Osteocyte (in vitro differentiated cells): ENCODE measurements at regions not wholly inside any gene's neighbourhood (a gene's known extent, or its start where the extent isn't known, plus 50 kb on each side); places are given as distances from the start of the nearest gene placed in this dataset.

ENCODE experiments used
- DNase-seq: peaks from one replicate; pipeline ENCODE4 v3.0.0; 2021; ENCODE audit warnings: mixed read lengths; ENCODE audit not compliant: unreplicated experiment; ENCODE audit errors: extremely low spot score
- H3K27ac Mint-ChIP-seq: one replicate; pipeline ENCODE4 v1.8.0; 2021; ENCODE audit warnings: mild to moderate bottlenecking, mixed read lengths; ENCODE audit not compliant: unreplicated experiment
- H3K27me3 Mint-ChIP-seq: one replicate; pipeline ENCODE4 v1.8.0; 2021; ENCODE audit warnings: mixed read lengths; ENCODE audit not compliant: unreplicated experiment
- H3K36me3 Mint-ChIP-seq: one replicate; pipeline ENCODE4 v1.8.0; 2021; ENCODE audit warnings: mixed read lengths; ENCODE audit not compliant: unreplicated experiment
- H3K4me1 Mint-ChIP-seq: one replicate; pipeline ENCODE4 v1.8.0; 2021; ENCODE audit warnings: mixed read lengths; ENCODE audit not compliant: unreplicated experiment
- H3K4me3 Mint-ChIP-seq: one replicate; pipeline ENCODE4 v1.8.0; 2021; ENCODE audit warnings: mild to moderate bottlenecking, moderate library complexity, mixed read lengths; ENCODE audit not compliant: unreplicated experiment
- H3K9me3 Mint-ChIP-seq: one replicate; pipeline ENCODE4 v1.8.0; 2021; ENCODE audit warnings: mixed read lengths; ENCODE audit not compliant: unreplicated experiment
- TF ChIP-seq, protein P1 (sequence below): fragments of 200-600 bp; sonication (generic); IDR thresholded peaks from 2 replicates; pipeline ENCODE4 v1.5.0; 2021; ENCODE audit warnings: antibody characterized with exemption, mild to moderate bottlenecking, moderate library complexity

DNA sequence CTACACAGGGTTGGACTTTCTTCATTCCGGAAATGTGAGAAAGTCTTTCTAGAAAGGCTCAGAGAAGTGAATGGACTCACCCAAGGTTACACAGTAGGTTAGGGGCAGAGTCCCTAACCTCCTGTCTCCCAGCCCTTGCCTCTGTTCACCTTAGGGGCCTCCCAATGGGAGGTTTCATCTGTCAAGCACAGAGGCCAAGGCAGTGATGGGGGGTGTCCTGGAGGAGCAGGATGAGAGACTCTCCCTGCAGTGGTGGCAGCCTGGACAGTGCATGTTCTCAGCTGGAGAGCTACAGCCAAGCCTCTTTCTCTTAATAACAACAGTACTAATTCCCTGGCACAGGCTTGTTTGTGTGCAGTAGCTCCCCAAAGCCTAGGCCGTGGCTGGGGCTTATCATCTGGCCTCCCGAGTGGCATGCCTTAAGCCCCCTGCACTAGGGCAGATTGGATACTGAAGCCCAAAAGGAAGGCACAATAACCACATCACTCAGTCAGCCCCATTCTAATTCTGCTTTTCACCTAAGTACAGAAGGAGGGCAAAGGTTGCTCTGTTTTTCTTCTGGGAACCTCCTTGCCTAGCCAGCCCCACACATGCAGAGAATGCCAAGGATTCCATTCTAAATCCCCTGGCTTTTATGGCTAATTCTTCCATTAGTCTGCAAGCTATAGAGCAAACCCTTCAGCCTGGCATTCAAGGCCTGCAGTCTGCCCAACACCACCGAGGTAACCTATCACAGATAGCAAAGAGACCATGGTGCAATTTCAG is 50.2 kb upstream of the XPA start:
- peaks cover 6% of the 10 kb centered on the region for H3K9me3 Mint-ChIP-seq
- H3K27me3 Mint-ChIP-seq: peaks cover 32% of the 10 kb centered on the region
- no peak overlapping the region for H3K4me3 Mint-ChIP-seq
- H3K36me3 Mint-ChIP-seq: no peaks in the 10 kb centered on the region
- H3K27ac Mint-ChIP-seq: no peak overlapping the region
- TF ChIP-seq, protein P1, sequence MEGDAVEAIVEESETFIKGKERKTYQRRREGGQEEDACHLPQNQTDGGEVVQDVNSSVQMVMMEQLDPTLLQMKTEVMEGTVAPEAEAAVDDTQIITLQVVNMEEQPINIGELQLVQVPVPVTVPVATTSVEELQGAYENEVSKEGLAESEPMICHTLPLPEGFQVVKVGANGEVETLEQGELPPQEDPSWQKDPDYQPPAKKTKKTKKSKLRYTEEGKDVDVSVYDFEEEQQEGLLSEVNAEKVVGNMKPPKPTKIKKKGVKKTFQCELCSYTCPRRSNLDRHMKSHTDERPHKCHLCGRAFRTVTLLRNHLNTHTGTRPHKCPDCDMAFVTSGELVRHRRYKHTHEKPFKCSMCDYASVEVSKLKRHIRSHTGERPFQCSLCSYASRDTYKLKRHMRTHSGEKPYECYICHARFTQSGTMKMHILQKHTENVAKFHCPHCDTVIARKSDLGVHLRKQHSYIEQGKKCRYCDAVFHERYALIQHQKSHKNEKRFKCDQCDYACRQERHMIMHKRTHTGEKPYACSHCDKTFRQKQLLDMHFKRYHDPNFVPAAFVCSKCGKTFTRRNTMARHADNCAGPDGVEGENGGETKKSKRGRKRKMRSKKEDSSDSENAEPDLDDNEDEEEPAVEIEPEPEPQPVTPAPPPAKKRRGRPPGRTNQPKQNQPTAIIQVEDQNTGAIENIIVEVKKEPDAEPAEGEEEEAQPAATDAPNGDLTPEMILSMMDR: no peak
- DNase-seq: peak; percentile 73
- H3K4me1 Mint-ChIP-seq: no peaks in the 10 kb centered on the region

DNA sequence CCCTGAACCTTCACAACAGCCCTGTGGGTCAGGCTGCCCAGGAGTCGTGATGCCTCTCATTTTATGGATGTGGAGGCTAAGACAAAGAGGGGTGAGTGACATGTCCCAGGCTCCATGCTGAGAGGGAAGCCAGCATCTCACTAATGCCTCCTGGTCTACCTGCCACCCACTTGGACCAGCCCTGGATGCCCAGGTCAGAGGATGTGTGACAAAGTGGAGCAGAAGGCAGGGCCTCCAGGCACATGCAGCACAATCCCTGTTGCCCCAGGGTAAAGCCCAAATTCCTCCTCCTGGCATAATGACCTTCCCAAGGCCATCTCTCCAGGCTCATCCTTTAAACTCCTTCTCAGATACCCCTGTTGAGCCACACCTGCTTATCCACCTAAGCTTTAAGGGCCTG is 51.4 kb upstream of the XPA start:
- Mint-ChIP-seq H3K9me3 (peaks cover under 1% of the 10 kb centered on the region), H3K4me3 (no peak overlapping the region), H3K36me3 (no peaks in the 10 kb centered on the region), H3K27me3 (peaks cover 38% of the 10 kb centered on the region), H3K27ac (no peak overlapping the region), H3K4me1 (no peaks in the 10 kb centered on the region)
- TF ChIP-seq, protein P1: no peak
- peak; percentile 64 for DNase-seq

DNA sequence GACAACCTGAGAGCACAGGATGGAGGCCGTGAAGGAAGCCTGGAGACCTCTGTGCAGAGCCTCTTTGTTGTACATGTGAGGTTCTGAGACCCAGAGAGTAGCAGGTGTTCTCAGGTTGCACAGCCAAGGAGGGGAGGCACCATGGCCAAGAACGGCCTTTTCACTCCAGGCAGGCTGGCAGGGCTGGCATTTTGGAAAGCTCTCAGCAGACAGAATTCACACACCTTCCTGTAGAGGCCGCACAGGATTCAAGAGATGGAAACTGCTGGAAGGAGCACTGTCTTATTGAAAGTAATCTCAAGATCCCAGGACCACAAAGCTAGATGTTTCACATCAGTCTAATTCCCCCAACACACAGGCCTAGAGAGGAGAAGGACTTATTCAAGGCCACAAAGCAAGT is 52.8 kb upstream of the XPA start:
- DNase-seq: no peak
- Mint-ChIP-seq H3K36me3 (no peaks in the 10 kb centered on the region), H3K27ac (no peak overlapping the region), H3K27me3 (peaks cover 31% of the 10 kb centered on the region), H3K9me3 (no peaks in the 10 kb centered on the region), H3K4me3 (no peak overlapping the region), H3K4me1 (no peaks in the 10 kb centered on the region)
- TF ChIP-seq, protein P1: no peak

DNA sequence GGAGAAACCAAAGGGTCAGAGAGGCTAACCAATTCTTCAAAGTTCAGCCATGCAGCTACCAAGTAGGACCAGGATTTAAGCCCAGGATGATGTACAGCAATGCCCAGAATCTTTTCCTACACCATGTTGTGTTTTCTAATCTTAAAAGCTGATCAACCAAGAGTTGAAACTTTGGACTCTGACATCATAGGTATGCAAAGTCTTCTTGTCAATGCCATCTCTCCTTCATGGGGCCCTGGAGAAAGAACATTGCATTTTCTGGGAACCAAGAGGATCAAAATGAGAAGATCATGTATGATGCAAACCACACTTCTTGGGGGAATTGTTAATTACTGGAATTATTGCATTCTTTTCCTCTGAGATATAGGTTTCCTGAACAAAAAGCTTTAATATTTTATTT is 54.4 kb upstream of the XPA start:
- no peak overlapping the region for H3K27ac Mint-ChIP-seq
- TF ChIP-seq, protein P1: no peak
- H3K4me3 Mint-ChIP-seq: no peak overlapping the region
- DNase-seq: no peak
- H3K9me3 Mint-ChIP-seq: no peaks in the 10 kb centered on the region
- no peaks in the 10 kb centered on the region for H3K36me3 Mint-ChIP-seq
- H3K27me3 Mint-ChIP-seq: peaks cover 36% of the 10 kb centered on the region
- H3K4me1 Mint-ChIP-seq: no peaks in the 10 kb centered on the region

DNA sequence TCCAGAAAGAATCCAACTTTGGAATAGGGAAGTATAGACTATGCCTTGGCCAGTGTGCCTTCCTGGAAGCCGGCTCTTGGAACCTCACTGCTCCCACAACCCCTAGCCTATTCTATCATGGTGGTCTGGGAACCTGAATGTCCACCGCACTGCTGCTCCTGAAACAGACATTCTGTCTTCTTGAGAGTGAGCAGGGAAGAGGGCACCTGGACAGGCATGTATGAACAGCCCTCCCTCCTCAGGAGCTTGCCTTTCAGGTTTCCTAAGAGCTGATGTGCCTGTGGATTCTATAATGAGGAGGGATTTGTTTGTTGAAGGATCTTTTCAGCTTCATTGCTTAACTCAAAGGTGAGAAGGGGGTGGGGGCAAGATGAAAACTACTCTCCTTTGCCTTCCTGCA is 55.1 kb upstream of the XPA start:
- H3K9me3 Mint-ChIP-seq: no peaks in the 10 kb centered on the region
- no peak overlapping the region for H3K27ac Mint-ChIP-seq
- TF ChIP-seq, protein P1: no peak
- DNase-seq: peak; percentile 68
- H3K36me3 Mint-ChIP-seq: no peaks in the 10 kb centered on the region
- peaks cover 34% of the 10 kb centered on the region for H3K27me3 Mint-ChIP-seq
- no peaks in the 10 kb centered on the region for H3K4me1 Mint-ChIP-seq
- no peak overlapping the region for H3K4me3 Mint-ChIP-seq
